ENCODE measurements at regions not wholly inside any gene's neighbourhood (a gene's known extent, or its start where the extent isn't known, plus 50 kb on each side); places are given as distances from the start of the nearest gene placed in this dataset.

DNA sequence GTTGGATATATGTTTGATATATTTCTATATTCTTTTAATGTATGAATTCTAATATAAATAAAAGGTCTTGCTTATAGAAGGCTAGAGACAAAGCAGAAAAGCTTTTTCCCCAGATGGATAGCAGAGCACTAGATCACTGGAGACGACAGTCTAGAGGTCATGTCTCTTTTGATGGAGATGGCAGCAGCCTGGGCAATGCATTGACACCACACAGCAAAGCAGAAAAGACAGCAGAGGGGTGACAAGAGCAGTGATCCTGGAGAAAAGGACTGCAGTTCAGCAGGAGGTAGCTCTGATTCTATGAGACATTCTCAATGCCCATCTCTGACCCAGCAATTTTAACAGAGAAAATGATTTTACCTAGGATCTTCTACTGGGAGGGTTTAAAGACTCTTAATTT is 210.6 kb downstream of the DTHD1 start:
- in situ Hi-C loops (cut with MboI; ENCODE audit: low pct_unique_long_range_greater_than_20kb, low sequenced_read_pairs), result no loop called here
- no peak for DNase-seq

- in situ Hi-C loops (cut with MboI; ENCODE audit: low pct_unique_long_range_greater_than_20kb, low sequenced_read_pairs), result no loop called here
- no peak for DNase-seq
Measured at GRCh38 chr4:36492590-36492989, 211.2 kb downstream of the DTHD1 start.

GRCh38 chr4:36493251-36493650 is 211.8 kb downstream of the DTHD1 start:
- in situ Hi-C loops (cut with MboI; ENCODE audit: low pct_unique_long_range_greater_than_20kb, low sequenced_read_pairs), result no loop called here
- no peak for DNase-seq

DNA sequence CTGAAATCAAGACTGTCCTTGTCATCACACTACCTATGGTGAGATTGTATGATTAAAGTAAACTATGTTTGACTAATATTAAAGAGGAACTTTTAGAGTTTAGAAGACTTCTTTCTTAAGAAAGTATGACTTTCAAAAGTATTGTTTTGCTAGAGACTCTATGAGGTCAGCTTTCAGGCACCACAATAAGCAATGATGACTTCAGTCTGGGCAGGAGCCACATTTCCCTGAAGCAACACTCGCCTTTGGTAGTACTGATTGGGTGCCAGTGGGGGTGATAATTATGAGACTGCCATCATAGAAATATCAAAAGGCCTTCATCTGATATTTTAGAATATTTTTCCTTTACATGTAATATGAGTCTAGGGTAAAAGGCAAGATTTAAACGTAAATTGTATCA is 212.6 kb downstream of the DTHD1 start:
- in situ Hi-C loops (cut with MboI; ENCODE audit: low pct_unique_long_range_greater_than_20kb, low sequenced_read_pairs), result no loop called here

GRCh38 chr4:36494747-36495146 is 213.3 kb downstream of the DTHD1 start:
- in situ Hi-C loops (cut with MboI; ENCODE audit: low pct_unique_long_range_greater_than_20kb, low sequenced_read_pairs), result no loop called here
- no peak for DNase-seq

More for the DNA sequence above, 212.6 kb downstream of the DTHD1 start:
- no peak for DNase-seq

- no peak for DNase-seq
- in situ Hi-C loops (cut with MboI; ENCODE audit: low pct_unique_long_range_greater_than_20kb, low sequenced_read_pairs), result no loop called here
Measured at GRCh38 chr4:36502350-36502749, 220.9 kb downstream of the DTHD1 start.

DNA sequence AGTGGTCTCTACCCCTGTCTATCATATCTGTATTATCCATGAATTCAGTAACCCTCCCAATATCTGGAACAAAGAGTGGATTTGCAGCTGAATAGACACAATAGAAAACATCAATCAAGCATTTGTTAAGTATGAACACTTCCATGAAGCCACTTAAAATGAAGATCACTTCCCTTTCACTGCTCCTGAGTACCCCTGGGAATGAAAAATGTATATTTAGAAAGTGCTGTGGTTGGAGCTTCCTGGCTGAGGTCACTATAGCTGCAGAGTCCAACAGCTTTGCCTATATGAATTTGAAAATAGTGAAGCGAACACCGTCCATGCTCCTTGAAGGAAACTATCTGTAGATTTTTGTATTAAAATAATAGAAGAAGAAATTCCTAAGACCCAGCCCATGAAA is 227.0 kb downstream of the DTHD1 start:
- DNase-seq, result peak; percentile 1
- in situ Hi-C loops (cut with MboI; ENCODE audit: low pct_unique_long_range_greater_than_20kb, low sequenced_read_pairs), result no loop called here

DNA sequence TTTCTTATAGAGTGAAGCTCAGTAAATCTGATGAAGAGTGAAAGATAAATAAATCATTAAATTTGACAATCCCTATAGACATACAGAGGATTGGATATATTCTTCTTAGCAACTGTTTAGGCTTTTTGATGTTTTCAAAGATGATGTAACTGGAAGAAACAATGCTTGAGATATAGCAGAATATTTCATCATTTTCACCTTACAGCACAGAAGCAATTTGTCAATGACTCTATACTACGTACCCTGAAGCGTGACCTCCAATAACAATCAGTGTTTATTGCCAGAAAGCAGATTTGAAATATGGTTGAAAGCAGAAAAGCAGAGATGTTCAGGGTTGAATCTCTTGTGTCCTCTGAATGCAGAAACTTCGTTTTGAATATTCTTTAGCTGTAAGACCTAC is 228.4 kb downstream of the DTHD1 start:
- no peak for DNase-seq
- in situ Hi-C loops (cut with MboI; ENCODE audit: low pct_unique_long_range_greater_than_20kb, low sequenced_read_pairs), result no loop called here

GRCh38 chr4:36511785-36512184 is 230.4 kb downstream of the DTHD1 start:
- in situ Hi-C loops (cut with MboI; ENCODE audit: low pct_unique_long_range_greater_than_20kb, low sequenced_read_pairs), result no loop called here
- no peak for DNase-seq

DNA sequence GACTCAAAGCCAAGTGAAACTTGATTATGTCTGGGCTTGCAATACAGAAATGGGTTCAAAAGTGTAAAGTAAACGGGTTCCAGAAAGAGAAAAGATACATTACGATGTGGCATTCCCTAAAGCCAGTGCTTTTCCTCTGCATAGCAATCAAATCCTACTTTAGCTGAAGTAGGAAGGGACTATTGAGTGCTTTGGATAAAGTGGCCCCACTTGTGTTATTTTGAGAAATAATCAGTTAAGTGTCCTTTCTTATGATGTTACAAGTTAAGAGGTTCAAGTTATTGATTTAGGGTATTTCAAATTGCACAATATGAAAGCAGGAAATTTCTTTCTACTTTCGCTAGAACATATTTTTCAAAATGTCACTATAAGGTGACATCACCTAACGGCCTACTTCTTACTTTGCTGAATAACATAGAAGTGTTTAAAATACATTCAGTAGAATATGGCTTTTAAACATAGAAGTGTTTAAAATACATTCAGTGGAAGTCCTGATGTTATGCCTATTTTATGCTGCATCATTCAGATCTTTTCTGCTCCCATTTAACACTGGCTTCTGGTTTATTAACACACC is 235.2 kb downstream of the DTHD1 start:
- DNase-seq, result no peak

GRCh38 chr4:36523182-36523581 is 241.8 kb downstream of the DTHD1 start:
- no peak for DNase-seq
- in situ Hi-C loops (cut with MboI; ENCODE audit: low pct_unique_long_range_greater_than_20kb, low sequenced_read_pairs), result no loop called here

More for the DNA sequence above, 235.2 kb downstream of the DTHD1 start:
- in situ Hi-C loops (cut with MboI; ENCODE audit: low pct_unique_long_range_greater_than_20kb, low sequenced_read_pairs), result no loop called here

- in situ Hi-C loops (cut with MboI; ENCODE audit: low pct_unique_long_range_greater_than_20kb, low sequenced_read_pairs), result no loop called here
- DNase-seq, result no peak
Measured at GRCh38 chr4:36532670-36533379, 251.4 kb downstream of the DTHD1 start.

DNA sequence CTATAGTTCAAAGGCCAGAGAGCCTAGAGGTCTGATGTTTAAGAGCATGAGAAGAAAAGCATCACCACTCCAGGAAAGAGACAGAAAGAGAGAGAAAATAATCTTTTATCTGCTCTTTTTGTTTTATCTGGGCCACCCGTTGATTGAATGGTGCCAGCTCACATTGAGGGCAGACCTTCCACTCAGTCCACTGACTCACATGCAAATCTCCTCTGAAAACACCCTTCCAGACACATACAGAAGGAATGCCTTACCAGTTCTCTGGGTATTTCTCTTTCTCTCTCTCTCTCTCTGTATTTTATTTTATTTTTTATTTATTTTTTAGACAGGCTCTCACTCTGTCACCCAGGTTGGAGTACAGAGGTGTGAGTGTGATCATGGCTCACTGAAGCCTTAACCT is 252.5 kb downstream of the DTHD1 start:
- in situ Hi-C loops (cut with MboI; ENCODE audit: low pct_unique_long_range_greater_than_20kb, low sequenced_read_pairs), result no loop called here
- no peak for DNase-seq

DNA sequence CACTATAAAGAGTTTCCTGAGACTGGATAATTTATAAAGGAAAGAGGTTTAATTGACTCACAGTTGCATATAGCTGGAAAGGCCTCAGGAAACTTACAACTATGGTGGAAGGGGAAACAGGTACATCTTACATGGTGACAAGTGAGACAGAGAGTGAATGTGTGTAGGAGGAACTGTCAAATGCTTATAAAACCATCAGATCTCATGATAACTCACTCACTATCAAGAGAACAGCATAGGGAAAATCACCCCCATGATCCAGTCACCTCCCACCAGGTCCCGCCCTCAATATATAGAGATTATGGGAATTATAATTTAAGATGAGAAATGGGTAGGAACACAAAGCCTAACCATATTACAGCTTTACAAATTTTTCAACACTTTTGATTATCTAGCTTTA is 266.0 kb downstream of the DTHD1 start:
- in situ Hi-C loops (cut with MboI; ENCODE audit: low pct_unique_long_range_greater_than_20kb, low sequenced_read_pairs), result no loop called here
- DNase-seq, result no peak

GRCh38 chr4:36549252-36549651 is 267.8 kb downstream of the DTHD1 start:
- DNase-seq, result no peak
- in situ Hi-C loops (cut with MboI; ENCODE audit: low pct_unique_long_range_greater_than_20kb, low sequenced_read_pairs), result no loop called here

- in situ Hi-C loops (cut with MboI; ENCODE audit: low pct_unique_long_range_greater_than_20kb, low sequenced_read_pairs), result no loop called here
- no peak for DNase-seq
Measured at GRCh38 chr4:36549992-36550391, 268.6 kb downstream of the DTHD1 start.

GRCh38 chr4:36551697-36552214 is 270.3 kb downstream of the DTHD1 start:
- in situ Hi-C loops (cut with MboI; ENCODE audit: low pct_unique_long_range_greater_than_20kb, low sequenced_read_pairs), result no loop called here
- no peak for DNase-seq

- in situ Hi-C loops (cut with MboI; ENCODE audit: low pct_unique_long_range_greater_than_20kb, low sequenced_read_pairs), result no loop called here
Measured at GRCh38 chr4:36553029-36553428, 271.6 kb downstream of the DTHD1 start.

DNA sequence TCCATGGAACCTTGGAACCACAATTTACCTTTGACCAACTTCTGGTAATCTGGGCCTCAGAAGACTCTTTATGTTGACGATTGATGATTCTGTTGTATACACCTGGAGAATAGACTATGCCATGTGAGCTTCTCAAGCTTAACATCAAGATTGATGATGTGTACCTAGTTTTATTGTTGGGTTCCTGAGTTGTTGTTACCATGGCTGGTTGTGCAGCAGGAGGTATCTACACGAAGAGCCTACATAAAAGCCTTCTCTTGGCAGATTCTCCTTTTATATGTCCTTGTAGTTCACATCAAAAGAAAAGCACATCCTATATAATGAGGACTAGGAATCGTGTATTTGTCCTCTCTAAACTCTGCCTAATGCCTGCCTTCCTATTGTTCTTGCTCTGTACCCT is 272.0 kb downstream of the DTHD1 start:
- no peak for DNase-seq
- in situ Hi-C loops (cut with MboI; ENCODE audit: low pct_unique_long_range_greater_than_20kb, low sequenced_read_pairs), result no loop called here

More at GRCh38 chr4:36553029-36553428, 271.6 kb downstream of the DTHD1 start:
- DNase-seq, result no peak

DNA sequence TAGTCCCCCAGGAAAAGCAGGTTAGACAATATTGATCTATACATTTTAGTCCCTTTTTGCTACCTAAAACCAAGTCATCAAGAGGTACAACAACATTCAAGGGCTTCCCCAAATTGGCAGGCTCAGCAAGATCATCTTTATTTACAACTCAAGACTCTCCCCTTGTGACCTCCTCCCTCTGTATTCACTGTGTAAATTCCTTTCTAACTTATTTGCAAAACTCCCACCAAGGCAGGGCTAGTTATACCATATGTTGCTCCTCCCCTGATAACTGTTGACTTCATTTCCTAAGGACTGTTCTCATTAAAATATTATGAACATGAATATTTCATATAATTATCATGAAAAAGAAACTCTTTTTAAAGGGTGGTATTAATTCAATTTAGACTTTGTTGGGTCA is 275.6 kb downstream of the DTHD1 start:
- DNase-seq, result no peak

GRCh38 chr4:36568575-36568974 is 287.2 kb downstream of the DTHD1 start:
- DNase-seq, result no peak
- in situ Hi-C loops (cut with MboI; ENCODE audit: low pct_unique_long_range_greater_than_20kb, low sequenced_read_pairs), result no loop called here

More for the DNA sequence above, 275.6 kb downstream of the DTHD1 start:
- in situ Hi-C loops (cut with MboI; ENCODE audit: low pct_unique_long_range_greater_than_20kb, low sequenced_read_pairs), result no loop called here
